H1 (cell line): ENCODE measurements at regions not wholly inside any gene's neighbourhood (a gene's known extent, or its start where the extent isn't known, plus 50 kb on each side); places are given as distances from the start of the nearest gene placed in this dataset.

Source experiments
- CTCF ChIA-PET: fragments of 300-600 bp; sonication (Branson Sonifier 250); formaldehyde crosslinking; loops from one replicate; lab custom pipeline; 2021; ENCODE audit not compliant: partially characterized antibody; lab: Charles Lee
- POLR2A ChIA-PET: fragments of 300-600 bp; sonication (Branson Sonifier 250); formaldehyde crosslinking; loops from one replicate; lab custom pipeline; 2021; ENCODE audit warnings: inconsistent platforms; ENCODE audit not compliant: partially characterized antibody; lab: Charles Lee
- DNase-seq, 2 experiments: peaks; one replicate each; pipeline versions ENCODE4 v3.0.0 to v3.0.0-alpha.2; 2010 to 2022; ENCODE audit warnings: low spot score in 2 of 2, low read depth in 1 of 2, mixed read lengths in 1 of 2
- FAIRE-seq: peaks from 2 replicates; lab custom pipeline; 2011; peaks lifted over from hg19 to GRCh38; lab: Jason Lieb, UNC
- H2AFZ ChIP-seq: 2 replicates; pipeline ENCODE4 v1.8.1; 2012; ENCODE audit warnings: low read length, inconsistent platforms
- H2AK5ac ChIP-seq: 2 replicates; pipeline ENCODE4 v1.6.1; 2013; ENCODE audit warnings: low read depth, low read length
- H2BK120ac ChIP-seq: replicated peaks from 2 replicates; pipeline ENCODE3; 2013; ENCODE audit warnings: low read depth, low read length, inconsistent platforms
- H2BK12ac ChIP-seq: 2 replicates; pipeline ENCODE4 v1.6.1; 2013; ENCODE audit warnings: low read depth, low read length
- H2BK15ac ChIP-seq: 2 replicates; pipeline ENCODE4 v1.6.1; 2013; ENCODE audit warnings: low read length
- H2BK20ac ChIP-seq: 2 replicates; pipeline ENCODE4 v1.6.1; 2013; ENCODE audit warnings: low read length
- H2BK5ac ChIP-seq: 2 replicates; pipeline ENCODE4 v1.6.1; 2013; ENCODE audit warnings: low read depth, low read length
- H3K14ac ChIP-seq: 2 replicates; pipeline ENCODE4 v1.6.1; 2013; ENCODE audit warnings: inconsistent platforms; ENCODE audit not compliant: insufficient read length
- H3K18ac ChIP-seq: 2 replicates; pipeline ENCODE4 v1.6.1; 2013; ENCODE audit warnings: low read length; ENCODE audit errors: extremely low read depth
- H3K23ac ChIP-seq: 2 replicates; pipeline ENCODE4 v1.6.1; 2013; ENCODE audit warnings: inconsistent platforms; ENCODE audit not compliant: insufficient read length
- H3K23me2 ChIP-seq: 2 replicates; pipeline ENCODE4 v1.6.1; 2013; ENCODE audit warnings: low read depth, low read length
- H3K27ac ChIP-seq: 2 replicates; pipeline ENCODE4 v1.6.1; 2011; ENCODE audit warnings: low read depth, low read length, inconsistent platforms
- H3K27me3 ChIP-seq, 4 experiments: replicated peaks in 1 of 4; 1 replicate in 1 of 4; 2 replicates in 3 of 4; pipeline versions ENCODE4 v1.6.1 to v1.8.1; 2011 to 2013; ENCODE audit warnings: low read length in 3 of 4, mild to moderate bottlenecking in 3 of 4, inconsistent platforms in 2 of 4, mixed read lengths in 2 of 4, moderate library complexity in 1 of 4; ENCODE audit not compliant: control insufficient read depth in 3 of 4, insufficient read depth in 3 of 4; ENCODE audit errors: extremely low read depth in 1 of 4
- H3K36me3 ChIP-seq, 4 experiments: 2 replicates each; pipeline versions ENCODE4 v1.6.1 to v1.8.1; 2011 to 2013; ENCODE audit warnings: mild to moderate bottlenecking in 4 of 4, low read length in 3 of 4, moderate library complexity in 2 of 4, control low read depth in 1 of 4, inconsistent platforms in 1 of 4; ENCODE audit not compliant: insufficient read depth in 4 of 4, control insufficient read depth in 2 of 4
- H3K4ac ChIP-seq: replicated peaks from 2 replicates; pipeline ENCODE3; 2013; ENCODE audit warnings: low read length, low read depth, mixed read lengths, inconsistent platforms; ENCODE audit not compliant: insufficient read length
- H3K4me1 ChIP-seq, 4 experiments: replicated peaks in 1 of 4; 1 replicate in 1 of 4; 2 replicates in 3 of 4; pipeline versions ENCODE4 v1.6.1 to v1.8.1; 2011 to 2013; ENCODE audit warnings: low read length in 3 of 4, inconsistent platforms in 2 of 4, mixed read lengths in 1 of 4; ENCODE audit not compliant: insufficient read depth in 4 of 4, control insufficient read depth in 3 of 4
- H3K4me2 ChIP-seq, 2 experiments: 2 replicates each; pipeline versions ENCODE4 v1.6.1 to v1.8.1; 2011 to 2013; ENCODE audit warnings: low read depth in 2 of 2, low read length in 2 of 2, control low read depth in 1 of 2, inconsistent platforms in 1 of 2, mild to moderate bottlenecking in 1 of 2; ENCODE audit not compliant: insufficient read depth in 1 of 2
- H3K4me3 ChIP-seq, 4 experiments: fragments of 200-600, 300-600 bp in 1 of 4; sonication (generic), shearing (Covaris generic), sonication (Bioruptor Twin) in 1 of 4; 2 replicates each; pipeline versions ENCODE4 v1.5.1 to v1.8.1; 2011 to 2016; ENCODE audit warnings: low read length in 4 of 4, low read depth in 3 of 4, control low read depth in 2 of 4, inconsistent platforms in 2 of 4, mild to moderate bottlenecking in 2 of 4, mixed read lengths in 1 of 4, moderate library complexity in 1 of 4; ENCODE audit not compliant: insufficient read depth in 2 of 4; ENCODE audit errors: extremely low read depth in 1 of 4
- H3K56ac ChIP-seq: replicated peaks from 2 replicates; pipeline ENCODE3; 2013; ENCODE audit warnings: low read depth, mild to moderate bottlenecking, mixed read lengths, low read length, inconsistent platforms; ENCODE audit not compliant: insufficient read length
- H3K79me1 ChIP-seq: 2 replicates; pipeline ENCODE4 v1.6.1; 2013; ENCODE audit warnings: low read depth, low read length, control low read depth
- H3K79me2 ChIP-seq, 2 experiments: 2 replicates each; pipeline versions ENCODE4 v1.6.1 to v1.8.1; 2012 to 2013; ENCODE audit warnings: low read length in 2 of 2, mild to moderate bottlenecking in 2 of 2, inconsistent platforms in 1 of 2; ENCODE audit not compliant: insufficient read depth in 2 of 2, control insufficient read depth in 1 of 2
- H3K9ac ChIP-seq, 4 experiments: replicated peaks in 1 of 4; 1 replicate in 1 of 4; 2 replicates in 3 of 4; pipeline versions ENCODE4 v1.6.1 to v1.8.1; 2011 to 2013; ENCODE audit warnings: low read depth in 3 of 4, low read length in 3 of 4, control low read depth in 2 of 4, mild to moderate bottlenecking in 2 of 4, moderate library complexity in 2 of 4, inconsistent platforms in 1 of 4; ENCODE audit errors: extremely low read depth in 1 of 4
- H3K9me3 ChIP-seq, 2 experiments: 2 replicates each; pipeline versions ENCODE4 v1.6.1 to v1.8.1; 2012 to 2013; ENCODE audit warnings: mild to moderate bottlenecking in 2 of 2, moderate library complexity in 2 of 2, control low read depth in 1 of 2, inconsistent platforms in 1 of 2, low read depth in 1 of 2, low read length in 1 of 2, mixed read lengths in 1 of 2; ENCODE audit not compliant: insufficient read depth in 2 of 2
- H4K20me1 ChIP-seq, 2 experiments: replicated peaks in 1 of 2; 2 replicates each; pipeline versions ENCODE3 to v1.8.1; 2011 to 2013; ENCODE audit warnings: inconsistent platforms in 2 of 2, low read length in 2 of 2, mild to moderate bottlenecking in 1 of 2; ENCODE audit not compliant: insufficient read depth in 2 of 2, control insufficient read depth in 1 of 2
- H4K5ac ChIP-seq: 2 replicates; pipeline ENCODE4 v1.6.1; 2013; ENCODE audit warnings: low read length, low read depth, mixed read lengths, inconsistent platforms; ENCODE audit not compliant: insufficient read length
- H4K8ac ChIP-seq: 2 replicates; pipeline ENCODE4 v1.8.0; 2013; ENCODE audit warnings: mild to moderate bottlenecking, moderate library complexity, low read length, inconsistent platforms; ENCODE audit not compliant: insufficient read depth; ENCODE audit errors: extremely low read depth
- H4K91ac ChIP-seq: replicated peaks from 2 replicates; pipeline ENCODE3; 2013; ENCODE audit warnings: low read length, mixed read lengths, inconsistent platforms; ENCODE audit not compliant: insufficient read length
- BRCA1 ChIP-seq: IDR thresholded peaks from 2 replicates; pipeline ENCODE4 v1.6.1; 2012; ENCODE audit warnings: low read depth, low read length, improper control_type of control experiment
- CHD2 ChIP-seq: IDR thresholded peaks from 2 replicates; pipeline ENCODE4 v1.6.1; 2012; ENCODE audit warnings: low read length, improper control_type of control experiment
- FOSL1 ChIP-seq: IDR thresholded peaks from 2 replicates; pipeline ENCODE4 v1.6.1; 2011; ENCODE audit warnings: mild to moderate bottlenecking, low read depth, low read length, moderate library complexity; ENCODE audit not compliant: insufficient read depth
- HDAC2 ChIP-seq, 2 experiments: fragments of 300-600 bp in 1 of 2; sonication (generic) in 1 of 2; IDR thresholded peaks; 2 replicates each; pipeline ENCODE4 v1.6.1; 2011 to 2012; ENCODE audit warnings: low read depth in 2 of 2, low read length in 2 of 2, mild to moderate bottlenecking in 2 of 2, moderate library complexity in 2 of 2, borderline replicate concordance in 1 of 2, inconsistent platforms in 1 of 2
- HDAC6 ChIP-seq: IDR thresholded peaks from one replicate; pipeline ENCODE4 v1.7.1; 2012; ENCODE audit warnings: low read depth, mild to moderate bottlenecking, inconsistent platforms, low read length, moderate library complexity
- JUND ChIP-seq: IDR thresholded peaks from 2 replicates; pipeline ENCODE4 v1.6.1; 2011; ENCODE audit warnings: mild to moderate bottlenecking, improper control_type of control experiment, low read length
- KDM4A ChIP-seq: IDR thresholded peaks from one replicate; pipeline ENCODE4 v1.7.1; 2012; ENCODE audit warnings: low read depth, mild to moderate bottlenecking, moderate library complexity, low read length, inconsistent platforms; ENCODE audit not compliant: severe bottlenecking
- KDM5A ChIP-seq: fragments of 200-600 bp; IDR thresholded peaks from 2 replicates; pipeline ENCODE4 v1.7.1; 2012; ENCODE audit warnings: mild to moderate bottlenecking, low read length, inconsistent platforms, mixed read lengths
- NRF1 ChIP-seq: IDR thresholded peaks from 2 replicates; pipeline ENCODE4 v1.6.1; 2011; ENCODE audit warnings: mild to moderate bottlenecking, low read depth, low read length, improper control_type of control experiment
- RBBP5 ChIP-seq: IDR thresholded peaks from 2 replicates; pipeline ENCODE4 v1.7.1; 2012; ENCODE audit warnings: low read depth, mild to moderate bottlenecking, inconsistent platforms, low read length, moderate library complexity, borderline replicate concordance
- RXRA ChIP-seq: IDR thresholded peaks from 2 replicates; pipeline ENCODE4 v1.6.1; 2011; ENCODE audit warnings: low read depth, mild to moderate bottlenecking, low read length, moderate library complexity; ENCODE audit not compliant: insufficient read depth
- SIRT6 ChIP-seq: IDR thresholded peaks from one replicate; pipeline ENCODE4 v1.7.1; 2012; ENCODE audit warnings: low read length, inconsistent platforms
- SRF ChIP-seq: IDR thresholded peaks from 2 replicates; pipeline ENCODE4 v1.6.1; 2011; ENCODE audit warnings: mild to moderate bottlenecking, low read depth, low read length, moderate library complexity
- TEAD4 ChIP-seq: IDR thresholded peaks from 2 replicates; pipeline ENCODE4 v1.6.1; 2012; ENCODE audit warnings: low read depth, low read length, inconsistent platforms, mixed read lengths
- WGBS, 2 experiments: shearing (Covaris generic) in 1 of 2; methylation state at CpG; one replicate each; pipeline versions ENCODE4 v1.1.6 to v1.1.7; 2013 to 2015; ENCODE audit warnings: low lambda C conversion rate in 2 of 2, mixed read lengths in 2 of 2, inconsistent platforms in 1 of 2, low coverage in 1 of 2, missing lambda C conversion rate in 1 of 2; ENCODE audit not compliant: insufficient replicate concordance in 2 of 2, insufficient coverage in 1 of 2, insufficient read length in 1 of 2; ENCODE audit errors: extremely low coverage in 1 of 2, missing lambda C conversion rate in 1 of 2; 5-methylcytosine and 5-hydroxymethylcytosine counted together
- TF ChIP-seq, protein P1 (sequence below): IDR thresholded peaks from 2 replicates; pipeline ENCODE4 v1.6.1; 2011; ENCODE audit warnings: low read length, improper control_type of control experiment

GRCh38 chr12:105865886-105866285, 272.9 kb downstream of the NUAK1 start:
- Histone ChIP-seq H2BK5ac (no peak overlapping the region), H3K9me3 (no peaks in the 10 kb centered on the region; a peak in 1 of 4 replicates), H3K36me3 (no peaks in the 10 kb centered on the region), H3K18ac (no peak overlapping the region), H3K14ac (no peak overlapping the region), H4K20me1 (no peaks in the 10 kb centered on the region), H3K4me3 (no peak overlapping the region), H3K56ac (no peak overlapping the region), H3K79me2 (no peaks in the 10 kb centered on the region), H4K8ac (no peak overlapping the region), H2AK5ac (no peak overlapping the region), H3K23ac (no peak overlapping the region), H3K27ac (no peak overlapping the region), H2BK12ac (no peak overlapping the region), H3K4me1 (peaks cover 0 to 3% (median 0%) of the 10 kb centered on the region in 4 experiments; a peak in 1 of 7 replicates), H2BK20ac (no peak overlapping the region), H2BK120ac (no peak overlapping the region), H4K5ac (no peak overlapping the region), H3K27me3 (no peaks in the 10 kb centered on the region), H2AFZ (no peak overlapping the region), H3K9ac (no peak overlapping the region), H3K23me2 (no peaks in the 10 kb centered on the region), H3K4ac (no peak overlapping the region), H2BK15ac (no peak overlapping the region), H3K79me1 (no peaks in the 10 kb centered on the region), H4K91ac (no peak overlapping the region), H3K4me2 (no peak overlapping the region)
- FAIRE-seq (no peak), DNase-seq (no peak)
- 89% methylated on average over 6 of the region's 6 CpGs; no CpG with 5 or more reads in 1 of the 2 experiments for WGBS, 2 experiments
- ChIA-PET POLR2A (no interaction called here), CTCF (no interaction called here)
- no peak for TF ChIP-seq KDM5A
- no peak for TF ChIP-seq HDAC2 (IDR thresholded peaks at IDR 0.05; ENCODE audit: borderline replicate concordance in 1 of 2, low read depth in 2 of 2, low read length in 2 of 2)
- TF ChIP-seq TEAD4, result no peak
- no peak for TF ChIP-seq FOSL1
- TF ChIP-seq RXRA, result no peak
- no peak for TF ChIP-seq RBBP5
- TF ChIP-seq, protein P1, sequence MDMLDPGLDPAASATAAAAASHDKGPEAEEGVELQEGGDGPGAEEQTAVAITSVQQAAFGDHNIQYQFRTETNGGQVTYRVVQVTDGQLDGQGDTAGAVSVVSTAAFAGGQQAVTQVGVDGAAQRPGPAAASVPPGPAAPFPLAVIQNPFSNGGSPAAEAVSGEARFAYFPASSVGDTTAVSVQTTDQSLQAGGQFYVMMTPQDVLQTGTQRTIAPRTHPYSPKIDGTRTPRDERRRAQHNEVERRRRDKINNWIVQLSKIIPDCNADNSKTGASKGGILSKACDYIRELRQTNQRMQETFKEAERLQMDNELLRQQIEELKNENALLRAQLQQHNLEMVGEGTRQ, result no peak
- no peak for TF ChIP-seq SRF
- TF ChIP-seq CHD2, result no peak
- TF ChIP-seq NRF1, result no peak
- no peak for TF ChIP-seq SIRT6
- TF ChIP-seq KDM4A, result no peak
- no peak for TF ChIP-seq BRCA1
- TF ChIP-seq JUND, result no peak
- TF ChIP-seq HDAC6, result no peak
